B cell (primary cell): ENCODE measurements at regions not wholly inside any gene's neighbourhood (a gene's known extent, or its start where the extent isn't known, plus 50 kb on each side); places are given as distances from the start of the nearest gene placed in this dataset.

ENCODE experiments used
- ATAC-seq: fragments of 200-7000 bp; cut with Tn5 transposase; one replicate; pipeline ENCODE4 v1.10.0; 2021; ENCODE audit warnings: low read depth, mild to moderate bottlenecking, moderate number of reproducible peaks, moderate library complexity
- CTCF ChIA-PET: fragments of 350-600 bp; sonication (Branson Sonifier 250); formaldehyde crosslinking; loops from one replicate; lab custom pipeline; 2021; ENCODE audit warnings: antibody characterized with exemption, inconsistent platforms; lab: Charles Lee
- POLR2A ChIA-PET: fragments of 350-600 bp; sonication (Branson Sonifier 250); formaldehyde crosslinking; loops from one replicate; lab custom pipeline; 2021; ENCODE audit warnings: antibody characterized with exemption; lab: Charles Lee
- DNase-seq: peaks from one replicate; pipeline ENCODE4 v3.0.0; 2013
- H2AFZ ChIP-seq: 2 replicates; pipeline ENCODE4 v1.6.1; 2012; ENCODE audit warnings: mild to moderate bottlenecking, low read depth, low read length; ENCODE audit not compliant: insufficient read depth, poor library complexity, severe bottlenecking
- H3K27ac ChIP-seq, 2 donors: 1 replicate in 1 of 2; 2 replicates in 1 of 2; pipeline ENCODE4 v1.5.1; 2012 to 2013; ENCODE audit warnings: low read length in 2 of 2, mild to moderate bottlenecking in 2 of 2, moderate library complexity in 1 of 2
- H3K27me3 ChIP-seq, 4 experiments: fragments of 200-600 bp in 1 of 4; sonication (generic) in 1 of 4; replicated peaks in 1 of 4; 1 replicate in 2 of 4; 2 replicates in 2 of 4; pipeline versions ENCODE4 v1.6.1 to v1.7.0; 2013 to 2016; ENCODE audit warnings: low read length in 3 of 4, mild to moderate bottlenecking in 2 of 4, mixed read lengths in 1 of 4, moderate library complexity in 1 of 4; ENCODE audit not compliant: insufficient read depth in 4 of 4, control insufficient read depth in 3 of 4; ENCODE audit errors: control extremely low read depth in 1 of 4
- H3K36me3 ChIP-seq, 2 experiments: replicated peaks in 1 of 2; 1 replicate in 1 of 2; 2 replicates in 1 of 2; pipeline versions ENCODE4 v1.6.1 to v1.7.1; 2013; ENCODE audit warnings: low read length in 1 of 2; ENCODE audit not compliant: insufficient read depth in 2 of 2, control insufficient read depth in 1 of 2; ENCODE audit errors: control extremely low read depth in 1 of 2, extremely low read depth in 1 of 2
- H3K4me1 ChIP-seq, 2 donors: fragments of 200-600 bp in 1 of 2; sonication (generic) in 1 of 2; 1 replicate in 1 of 2; 2 replicates in 1 of 2; pipeline versions ENCODE4 v1.5.1 to v1.6.1; 2013 to 2017; ENCODE audit warnings: low read length in 2 of 2; ENCODE audit not compliant: control insufficient read depth in 2 of 2, insufficient read depth in 2 of 2
- H3K4me2 ChIP-seq: replicated peaks from 2 replicates; pipeline ENCODE3; 2012; ENCODE audit warnings: mild to moderate bottlenecking, low read depth, low read length; ENCODE audit not compliant: poor library complexity, severe bottlenecking
- H3K4me3 ChIP-seq, 5 experiments: fragments of 200-600 bp in 1 of 5; sonication (generic) in 1 of 5; 1 replicate in 3 of 5; 2 replicates in 2 of 5; pipeline versions ENCODE4 v1.5.1 to v1.7.0; 2011 to 2016; ENCODE audit warnings: low read length in 4 of 5, mild to moderate bottlenecking in 4 of 5, low read depth in 2 of 5, control low read depth in 1 of 5, moderate library complexity in 1 of 5; ENCODE audit not compliant: insufficient read depth in 1 of 5; ENCODE audit errors: control extremely low read depth in 1 of 5, extremely low read depth in 1 of 5
- H3K79me2 ChIP-seq: fragments of 200-600 bp; sonication (generic); one replicate; pipeline ENCODE4 v1.6.0; 2016; ENCODE audit warnings: low read length; ENCODE audit not compliant: control insufficient read depth, insufficient read depth
- H3K9ac ChIP-seq: fragments of 200-600 bp; sonication (generic); 2 replicates; pipeline ENCODE4 v1.6.1; 2017; ENCODE audit warnings: mild to moderate bottlenecking, low read length, moderate library complexity
- H3K9me3 ChIP-seq, 3 donors: one replicate each; pipeline versions ENCODE4 v1.6.1 to v1.7.1; 2013; ENCODE audit warnings: low read length in 2 of 3; ENCODE audit not compliant: control insufficient read depth in 2 of 3, insufficient read depth in 1 of 3; ENCODE audit errors: control extremely low read depth in 1 of 3
- H4K20me1 ChIP-seq: 2 replicates; pipeline ENCODE4 v1.6.0; 2012; ENCODE audit warnings: mild to moderate bottlenecking, low read length; ENCODE audit not compliant: insufficient read depth, control insufficient read depth, poor library complexity, severe bottlenecking
- H3K27ac Mint-ChIP-seq: one replicate; pipeline ENCODE4 v1.8.0; 2021; ENCODE audit warnings: mixed read lengths
- H3K27me3 Mint-ChIP-seq: one replicate; pipeline ENCODE4 v1.8.0; 2021; ENCODE audit warnings: mixed read lengths
- H3K4me1 Mint-ChIP-seq: one replicate; pipeline ENCODE4 v1.8.0; 2021; ENCODE audit warnings: mixed read lengths
- H3K4me3 Mint-ChIP-seq: one replicate; pipeline ENCODE4 v1.8.0; 2021; ENCODE audit warnings: mixed read lengths
- H3K9me3 Mint-ChIP-seq: one replicate; pipeline ENCODE4 v1.8.0; 2022; ENCODE audit warnings: mixed read lengths; ENCODE audit not compliant: insufficient read depth
- EZH2 ChIP-seq: IDR thresholded peaks from 2 replicates; pipeline ENCODE4 v1.6.1; 2012; ENCODE audit warnings: borderline replicate concordance, low read depth, mild to moderate bottlenecking, moderate library complexity, low read length; ENCODE audit not compliant: insufficient read depth, poor library complexity, severe bottlenecking
- WGBS: methylation state at CpG from one replicate; pipeline ENCODE4 v1.1.5; 2013; ENCODE audit warnings: missing lambda C conversion rate; ENCODE audit not compliant: insufficient coverage; 5-methylcytosine and 5-hydroxymethylcytosine counted together
- intact Hi-C: fragments of 100-400 bp; cut with micrococcal nuclease; formaldehyde crosslinking; loops from one replicate; pipeline ENCODE4 v1.10.0; 2022
- TF ChIP-seq, protein P1 (sequence below): fragments of 200-600 bp; IDR thresholded peaks from one replicate; pipeline ENCODE4 v1.8.0; 2022; ENCODE audit warnings: antibody characterized with exemption, mild to moderate bottlenecking

DNA sequence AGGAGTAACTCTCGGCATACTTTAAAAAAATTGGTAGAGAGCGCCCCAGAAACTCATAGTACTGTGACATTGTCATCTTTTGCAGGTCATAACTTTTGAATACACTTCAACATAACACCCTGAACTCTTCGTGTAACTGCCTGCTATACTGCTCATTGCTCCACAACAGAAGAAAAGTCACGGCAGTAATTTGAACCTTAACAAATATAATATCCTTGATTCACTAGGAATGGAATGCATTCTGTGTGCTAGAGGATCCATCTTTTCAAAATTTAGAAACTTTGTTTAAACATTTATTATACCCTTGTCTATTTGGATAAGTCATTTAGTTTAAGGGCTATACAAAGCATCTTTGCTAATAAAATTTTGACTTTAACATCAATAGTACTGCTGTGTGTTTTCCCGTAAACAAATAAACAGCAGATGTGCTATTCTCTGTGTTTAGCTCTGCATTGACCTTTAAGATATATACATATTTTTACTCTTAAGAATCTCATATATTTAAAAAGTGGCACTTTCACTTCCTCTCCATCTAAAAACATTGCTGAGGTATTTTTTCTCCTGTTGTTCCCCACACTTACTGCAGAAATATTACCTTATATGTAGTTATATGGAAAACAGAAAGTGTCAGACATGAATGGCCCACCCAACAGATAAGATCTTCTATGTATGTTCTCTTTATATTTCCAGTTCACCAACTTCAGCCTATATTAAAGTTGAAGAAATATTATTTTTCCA lies 217.6 kb upstream of the TMEM229A start:
- no peaks in the 10 kb centered on the region for H3K9me3 ChIP-seq
- no peak overlapping the region for H3K27ac Mint-ChIP-seq
- H3K4me1 ChIP-seq, result no peaks in the 10 kb centered on the region
- no peak overlapping the region for H2AFZ ChIP-seq
- ATAC-seq, result no peak
- POLR2A ChIA-PET, result no interaction called here
- no peak for TF ChIP-seq EZH2
- TF ChIP-seq, protein P1, sequence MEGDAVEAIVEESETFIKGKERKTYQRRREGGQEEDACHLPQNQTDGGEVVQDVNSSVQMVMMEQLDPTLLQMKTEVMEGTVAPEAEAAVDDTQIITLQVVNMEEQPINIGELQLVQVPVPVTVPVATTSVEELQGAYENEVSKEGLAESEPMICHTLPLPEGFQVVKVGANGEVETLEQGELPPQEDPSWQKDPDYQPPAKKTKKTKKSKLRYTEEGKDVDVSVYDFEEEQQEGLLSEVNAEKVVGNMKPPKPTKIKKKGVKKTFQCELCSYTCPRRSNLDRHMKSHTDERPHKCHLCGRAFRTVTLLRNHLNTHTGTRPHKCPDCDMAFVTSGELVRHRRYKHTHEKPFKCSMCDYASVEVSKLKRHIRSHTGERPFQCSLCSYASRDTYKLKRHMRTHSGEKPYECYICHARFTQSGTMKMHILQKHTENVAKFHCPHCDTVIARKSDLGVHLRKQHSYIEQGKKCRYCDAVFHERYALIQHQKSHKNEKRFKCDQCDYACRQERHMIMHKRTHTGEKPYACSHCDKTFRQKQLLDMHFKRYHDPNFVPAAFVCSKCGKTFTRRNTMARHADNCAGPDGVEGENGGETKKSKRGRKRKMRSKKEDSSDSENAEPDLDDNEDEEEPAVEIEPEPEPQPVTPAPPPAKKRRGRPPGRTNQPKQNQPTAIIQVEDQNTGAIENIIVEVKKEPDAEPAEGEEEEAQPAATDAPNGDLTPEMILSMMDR, result no peak
- H3K9me3 Mint-ChIP-seq, result peaks cover 2% of the 10 kb centered on the region
- H3K4me1 Mint-ChIP-seq, result no peaks in the 10 kb centered on the region
- intact Hi-C loops, result no loop called here
- no peaks in the 10 kb centered on the region for H3K36me3 ChIP-seq
- WGBS, result 100% methylated on average over 1 of the region's 5 CpGs
- H3K79me2 ChIP-seq, result no peaks in the 10 kb centered on the region
- H3K4me3 ChIP-seq, result no peak overlapping the region
- H3K9ac ChIP-seq, result no peak overlapping the region
- CTCF ChIA-PET, result no interaction called here
- no peaks in the 10 kb centered on the region for H4K20me1 ChIP-seq
- H3K27ac ChIP-seq, result no peak overlapping the region
- H3K27me3 Mint-ChIP-seq, result no peaks in the 10 kb centered on the region
- no peaks in the 10 kb centered on the region for H3K27me3 ChIP-seq
- no peak overlapping the region for H3K4me3 Mint-ChIP-seq
- DNase-seq, result no peak
- no peak overlapping the region for H3K4me2 ChIP-seq

DNA sequence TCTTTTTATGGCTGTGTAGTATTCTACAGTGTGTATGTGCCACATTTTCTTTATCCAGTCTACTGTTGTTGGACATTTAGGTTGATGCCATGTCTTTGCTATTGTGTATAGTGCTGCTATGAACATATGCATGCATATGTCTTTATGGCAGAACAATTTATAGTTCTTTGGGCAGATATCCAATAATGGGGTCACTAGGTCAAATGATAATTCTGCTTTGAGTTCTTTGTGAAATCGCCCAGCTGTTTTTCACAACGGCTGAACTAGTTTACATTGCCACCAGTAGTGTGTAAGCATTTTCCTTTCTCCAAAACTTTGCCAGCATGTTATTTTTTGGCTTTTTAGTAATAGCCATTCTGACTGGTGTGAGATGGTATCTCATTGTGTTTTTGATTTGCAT lies 214.8 kb upstream of the TMEM229A start:
- no peak for ATAC-seq
- H3K4me2 ChIP-seq, result no peak overlapping the region

More for the DNA sequence above, 214.8 kb upstream of the TMEM229A start:
- no peak overlapping the region for H3K4me3 Mint-ChIP-seq
- no peaks in the 10 kb centered on the region for H3K36me3 ChIP-seq
- H3K79me2 ChIP-seq, result no peaks in the 10 kb centered on the region
- H3K9me3 ChIP-seq, result no peaks in the 10 kb centered on the region
- ChIA-PET POLR2A (no interaction called here), CTCF (no interaction called here)
- TF ChIP-seq, protein P1, result no peak
- TF ChIP-seq EZH2, result no peak
- no peak overlapping the region for H2AFZ ChIP-seq
- no peaks in the 10 kb centered on the region for H3K4me1 ChIP-seq
- no peaks in the 10 kb centered on the region for H3K27me3 ChIP-seq
- no peaks in the 10 kb centered on the region for H4K20me1 ChIP-seq
- no peak overlapping the region for H3K27ac ChIP-seq
- H3K9me3 Mint-ChIP-seq, result peaks cover 2% of the 10 kb centered on the region
- WGBS, result 58% methylated on average over 2 of the region's 2 CpGs
- no peak overlapping the region for H3K27ac Mint-ChIP-seq
- intact Hi-C loops, result no loop called here
- no peak overlapping the region for H3K9ac ChIP-seq
- no peaks in the 10 kb centered on the region for H3K4me1 Mint-ChIP-seq
- no peak for DNase-seq
- no peaks in the 10 kb centered on the region for H3K27me3 Mint-ChIP-seq
- no peak overlapping the region for H3K4me3 ChIP-seq
